Skeletal muscle satellite cell (primary cell): ENCODE measurements at regions not wholly inside any gene's neighbourhood (a gene's known extent, or its start where the extent isn't known, plus 50 kb on each side); places are given as distances from the start of the nearest gene placed in this dataset.

Source experiments
- H3K27me3 ChIP-seq: 2 replicates; pipeline ENCODE4 v1.7.0; 2013; ENCODE audit warnings: low read length; ENCODE audit not compliant: control insufficient read depth, insufficient read depth
- H3K36me3 ChIP-seq: 2 replicates; pipeline ENCODE4 v1.7.0; 2013; ENCODE audit warnings: mild to moderate bottlenecking, control low read depth, low read length; ENCODE audit not compliant: insufficient read depth
- H3K4me1 ChIP-seq: 2 replicates; pipeline ENCODE4 v1.7.0; 2013; ENCODE audit warnings: low read length; ENCODE audit not compliant: control insufficient read depth, insufficient read depth
- H3K4me2 ChIP-seq: 2 replicates; pipeline ENCODE4 v1.7.0; 2013; ENCODE audit warnings: mild to moderate bottlenecking, low read length
- H3K4me3 ChIP-seq: 2 replicates; pipeline ENCODE4 v1.7.0; 2013; ENCODE audit warnings: low read length
- H3K9ac ChIP-seq: 2 replicates; pipeline ENCODE4 v1.7.0; 2013; ENCODE audit warnings: mild to moderate bottlenecking, low read depth, low read length, moderate library complexity
- H3K9me3 ChIP-seq: replicated peaks from 2 replicates; pipeline ENCODE4 v1.7.0; 2013; ENCODE audit warnings: mild to moderate bottlenecking, control low read depth, low read length

DNA sequence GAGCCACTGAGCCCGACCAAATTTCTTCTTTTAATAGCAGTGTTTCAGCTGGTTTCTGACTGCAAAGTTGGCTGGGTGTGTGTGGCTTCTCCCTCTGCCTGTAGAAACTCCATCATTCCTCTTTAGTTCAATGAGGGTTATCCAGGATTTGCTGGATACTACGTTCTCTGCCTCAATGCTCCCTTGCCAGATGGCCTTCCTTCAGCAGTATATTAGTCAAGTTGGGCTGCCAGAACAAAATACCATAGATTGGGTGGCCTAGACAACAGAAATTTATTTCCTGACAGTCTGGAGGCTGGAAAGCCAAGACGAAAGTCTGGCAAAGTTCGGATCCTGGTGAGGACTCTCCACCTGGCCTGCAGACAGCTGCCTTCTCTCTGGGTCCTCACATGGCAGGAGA lies 103.7 kb downstream of the NOG start:
- no peaks in the 10 kb centered on the region for H3K9me3 ChIP-seq
- H3K4me1 ChIP-seq = peaks cover 16% of the 10 kb centered on the region
- H3K4me3 ChIP-seq = no peak overlapping the region
- H3K4me2 ChIP-seq = no peak overlapping the region
- H3K27me3 ChIP-seq = no peaks in the 10 kb centered on the region
- no peak overlapping the region for H3K9ac ChIP-seq
- H3K36me3 ChIP-seq = no peaks in the 10 kb centered on the region

DNA sequence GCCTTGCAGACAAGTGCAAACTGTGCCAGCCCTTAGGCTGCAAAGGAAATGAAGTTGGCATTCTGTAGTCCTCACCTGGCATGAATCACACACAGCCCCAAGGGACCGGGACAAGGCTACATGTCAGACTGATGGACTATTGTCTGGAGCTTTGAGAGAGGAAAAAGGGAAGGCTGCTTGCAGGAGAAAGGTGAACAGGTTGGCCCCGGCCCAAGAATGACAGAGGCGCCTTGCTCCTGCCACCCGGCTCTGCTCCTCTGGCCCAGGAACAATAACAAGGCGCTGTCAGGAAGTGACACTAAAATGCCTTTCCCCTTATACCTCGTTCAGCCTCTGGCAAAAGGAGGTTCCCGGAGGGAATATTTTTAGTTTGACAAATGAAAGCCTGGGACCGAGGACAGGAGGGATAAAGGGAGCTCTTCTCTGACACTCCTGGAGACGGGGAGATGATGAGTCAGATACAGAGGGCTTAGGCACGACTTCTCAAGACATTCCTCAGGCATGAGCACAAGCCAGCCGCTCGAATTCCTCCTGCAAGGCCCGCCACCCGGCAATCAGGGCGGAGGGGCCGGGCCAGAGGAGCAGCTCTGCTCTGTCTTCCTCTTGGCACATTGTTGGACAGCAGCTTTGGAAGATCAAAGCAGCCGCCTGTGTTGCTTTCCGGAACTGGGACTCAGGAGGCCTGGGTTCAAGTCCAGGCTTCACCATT lies 105.8 kb downstream of the NOG start:
- H3K9ac ChIP-seq = peak overlapping the region; percentile 38
- peaks cover 16% of the 10 kb centered on the region for H3K4me1 ChIP-seq
- H3K27me3 ChIP-seq = no peaks in the 10 kb centered on the region
- H3K4me2 ChIP-seq = peak overlapping the region; percentile 57
- no peaks in the 10 kb centered on the region for H3K9me3 ChIP-seq
- H3K4me3 ChIP-seq = peak overlapping the region; percentile 8
- no peaks in the 10 kb centered on the region for H3K36me3 ChIP-seq

DNA sequence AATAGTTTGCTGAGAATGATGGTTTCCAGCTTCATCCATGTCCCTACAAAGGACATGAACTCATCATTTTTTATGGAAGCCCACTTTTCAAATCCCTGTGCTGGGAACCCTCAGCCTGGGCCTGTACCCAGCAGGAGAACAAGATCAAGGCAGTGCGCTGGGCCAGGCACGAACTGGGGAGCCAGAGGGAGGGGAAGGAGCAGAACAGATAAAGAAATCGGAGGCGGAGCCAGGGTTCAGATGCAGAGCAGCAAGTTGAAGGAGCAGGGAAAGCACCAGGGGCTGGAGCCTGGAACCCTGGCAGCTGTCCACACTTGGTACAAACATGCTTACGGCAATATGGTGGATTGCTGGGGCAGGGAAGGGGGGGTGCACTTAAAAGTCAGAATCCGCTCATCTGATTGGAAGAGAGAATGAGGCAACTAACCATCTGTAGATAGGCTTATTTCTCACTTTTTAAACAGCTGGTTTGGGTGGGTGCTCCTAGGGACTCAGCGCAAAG lies 107.5 kb downstream of the NOG start:
- H3K4me1 ChIP-seq = peaks cover 16% of the 10 kb centered on the region
- H3K4me3 ChIP-seq = no peak overlapping the region
- H3K9ac ChIP-seq = no peak overlapping the region
- H3K4me2 ChIP-seq = no peak overlapping the region
- H3K36me3 ChIP-seq = no peaks in the 10 kb centered on the region
- H3K27me3 ChIP-seq = no peaks in the 10 kb centered on the region
- no peaks in the 10 kb centered on the region for H3K9me3 ChIP-seq

DNA sequence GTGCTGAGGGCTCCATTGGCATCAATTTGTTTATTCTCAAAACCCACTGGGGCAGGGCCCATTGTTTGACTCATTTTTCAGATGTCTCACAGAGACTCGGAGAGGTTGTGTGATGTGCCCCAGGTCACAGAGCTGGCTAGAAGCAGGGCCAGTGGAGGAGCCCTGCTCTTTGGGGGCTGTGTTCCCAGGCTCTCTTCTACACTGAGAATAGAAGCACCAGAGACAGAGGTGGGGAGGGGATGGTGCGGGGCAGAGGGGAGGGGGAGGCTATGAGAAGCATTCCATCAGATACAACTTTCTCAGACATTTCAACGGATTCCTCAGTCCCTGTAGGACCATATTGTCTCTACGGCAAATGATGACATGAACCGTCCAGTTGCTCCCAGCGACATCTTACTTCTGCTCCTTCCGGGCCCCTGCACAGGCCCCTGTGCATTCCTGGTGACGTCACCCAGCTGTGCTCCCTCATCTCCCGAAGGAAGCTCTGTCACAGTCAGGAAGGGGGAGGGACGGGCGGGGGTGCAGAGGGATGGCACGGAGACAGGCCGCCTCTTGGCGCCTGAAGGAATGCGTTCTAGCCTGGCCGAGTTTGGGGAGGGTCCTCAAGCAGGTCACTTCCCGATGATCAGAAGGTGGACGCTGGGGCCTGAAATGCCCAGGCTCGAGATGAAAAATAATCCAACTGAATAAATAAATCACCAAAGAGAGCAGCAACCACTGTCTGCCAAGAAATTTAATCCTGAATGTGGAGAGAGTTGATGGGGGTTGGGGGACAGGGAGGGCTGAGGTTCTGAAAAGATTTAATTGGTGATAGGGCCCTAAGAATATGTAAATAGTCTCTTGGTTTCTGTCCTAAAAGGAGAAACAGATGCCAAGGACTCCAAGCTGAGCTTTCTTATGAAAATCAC lies 114.1 kb downstream of the NOG start:
- H3K9ac ChIP-seq = peak overlapping the region; percentile 26
- H3K4me3 ChIP-seq = no peak overlapping the region
- H3K4me1 ChIP-seq = peaks cover 21% of the 10 kb centered on the region
- no peaks in the 10 kb centered on the region for H3K36me3 ChIP-seq
- H3K4me2 ChIP-seq = no peak overlapping the region
- no peaks in the 10 kb centered on the region for H3K9me3 ChIP-seq
- no peaks in the 10 kb centered on the region for H3K27me3 ChIP-seq

DNA sequence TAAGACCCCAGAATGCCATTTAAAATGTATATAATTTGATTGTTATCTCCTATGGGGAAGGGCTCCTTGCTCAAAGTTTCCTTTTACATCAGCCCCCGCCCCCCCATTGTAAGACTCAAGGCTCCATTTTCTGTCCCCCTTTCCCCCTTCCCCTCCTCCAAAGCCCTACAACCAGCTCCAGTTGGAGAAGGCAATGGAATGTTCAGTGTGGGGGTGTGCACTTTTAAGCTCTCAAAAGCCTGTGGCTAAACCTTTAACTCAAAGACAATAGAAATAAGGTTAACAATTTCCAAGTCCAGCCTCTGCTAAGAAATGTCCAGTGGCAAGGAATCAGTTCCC lies 114.7 kb downstream of the NOG start:
- H3K9me3 ChIP-seq = no peaks in the 10 kb centered on the region
- H3K4me1 ChIP-seq = peaks cover 21% of the 10 kb centered on the region
- H3K36me3 ChIP-seq = no peaks in the 10 kb centered on the region
- peak overlapping the region; percentile 26 for H3K9ac ChIP-seq
- H3K4me3 ChIP-seq = no peak overlapping the region
- H3K4me2 ChIP-seq = no peak overlapping the region
- H3K27me3 ChIP-seq = no peaks in the 10 kb centered on the region

DNA sequence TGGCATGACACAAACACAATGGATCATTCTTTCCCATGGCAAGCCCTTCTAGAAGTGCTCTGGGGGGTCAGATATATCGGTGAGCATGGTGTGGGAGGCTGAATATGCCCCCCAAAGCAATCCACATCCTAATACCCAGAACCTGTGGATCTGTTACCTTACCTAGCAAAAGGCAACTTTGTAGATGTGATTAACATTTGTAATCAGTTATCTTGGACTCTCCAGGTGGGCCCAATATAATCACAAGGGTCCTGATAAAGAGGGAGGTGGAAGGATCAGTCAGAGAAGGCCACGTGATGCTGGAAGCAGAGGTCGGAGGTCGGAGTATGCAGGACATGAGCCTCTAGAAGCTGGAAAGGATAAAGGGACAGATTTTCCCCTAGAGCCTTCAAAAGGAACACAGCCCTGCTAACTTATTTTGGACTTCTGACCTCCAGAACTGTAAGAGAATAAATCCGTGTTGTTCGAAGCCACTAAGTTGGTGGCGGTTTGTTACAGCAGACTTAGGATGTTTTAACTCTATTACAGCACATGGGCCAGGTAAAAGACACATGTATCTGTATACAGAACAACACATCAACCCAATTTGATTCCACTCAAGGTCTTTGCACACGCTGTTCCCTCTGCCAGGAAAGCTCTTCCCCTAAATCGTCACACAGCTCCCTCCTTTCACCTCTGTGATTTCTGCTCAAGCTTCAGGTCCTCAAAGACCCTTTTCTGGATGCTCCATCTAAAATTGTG lies 115.3 kb downstream of the NOG start:
- H3K4me1 ChIP-seq = peaks cover 21% of the 10 kb centered on the region
- H3K4me3 ChIP-seq = no peak overlapping the region
- no peaks in the 10 kb centered on the region for H3K9me3 ChIP-seq

DNA sequence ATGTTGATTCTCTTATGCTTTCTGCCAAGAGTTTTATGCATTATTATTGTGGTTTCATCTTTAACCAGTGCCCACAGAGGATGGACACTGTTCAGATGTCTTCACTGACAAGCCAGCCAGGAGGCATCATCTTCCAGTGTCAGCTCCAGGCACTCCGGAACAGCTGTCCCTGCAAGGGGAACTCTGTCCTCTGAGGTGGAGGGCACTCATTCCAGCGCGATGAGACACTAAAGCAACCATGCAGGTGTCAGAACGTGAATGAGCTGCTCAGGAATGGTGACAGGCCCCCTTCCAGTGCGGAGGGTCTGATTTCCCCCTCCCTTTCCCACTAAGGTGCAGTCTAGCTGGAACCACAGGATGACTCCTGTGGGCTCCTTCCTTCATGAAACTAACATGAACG lies 117.5 kb downstream of the NOG start:
- no peaks in the 10 kb centered on the region for H3K27me3 ChIP-seq
- no peaks in the 10 kb centered on the region for H3K9me3 ChIP-seq
- peaks cover 21% of the 10 kb centered on the region for H3K4me1 ChIP-seq
- no peak overlapping the region for H3K4me2 ChIP-seq
- H3K4me3 ChIP-seq = no peak overlapping the region
- H3K36me3 ChIP-seq = no peaks in the 10 kb centered on the region
- H3K9ac ChIP-seq = no peak overlapping the region

More for the DNA sequence above, 115.3 kb downstream of the NOG start:
- H3K4me2 ChIP-seq = no peak overlapping the region
- peak overlapping the region; percentile 26 for H3K9ac ChIP-seq
- no peaks in the 10 kb centered on the region for H3K27me3 ChIP-seq
- no peaks in the 10 kb centered on the region for H3K36me3 ChIP-seq

DNA sequence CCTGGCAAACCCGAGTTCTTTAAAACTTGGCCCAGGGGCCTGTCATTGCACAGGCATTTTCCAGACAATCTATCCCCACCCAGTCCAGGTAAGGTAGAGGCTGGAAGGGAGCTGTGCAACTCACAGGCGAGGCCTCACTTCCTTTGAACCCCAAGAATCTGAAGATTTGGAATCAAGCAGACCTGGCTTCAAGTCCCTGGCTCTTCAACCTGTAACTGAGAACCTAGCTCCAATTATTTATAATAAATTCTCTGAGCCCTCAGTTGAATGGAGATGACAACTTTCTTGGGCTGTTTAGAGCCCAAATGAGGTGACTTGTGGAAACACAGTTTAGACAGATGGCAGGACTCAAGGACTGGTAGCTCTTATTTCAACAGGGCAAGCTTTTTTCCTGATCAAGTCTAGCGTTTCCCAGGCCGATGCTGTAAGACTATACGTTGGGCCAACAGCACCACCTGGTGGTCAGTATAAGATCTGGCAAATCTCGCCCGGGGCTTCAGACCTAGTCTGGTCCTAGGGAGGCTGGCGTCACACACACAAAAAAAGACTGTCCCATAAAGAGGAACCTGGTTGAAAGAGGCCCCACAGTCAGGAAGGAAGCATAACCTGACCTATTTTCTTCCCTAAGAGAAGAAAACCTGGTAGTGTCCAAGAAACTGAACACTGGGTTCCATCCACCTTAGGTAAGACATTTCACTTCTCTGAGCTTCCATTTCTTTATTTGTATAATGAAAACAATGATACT lies 117.9 kb downstream of the C17orf67 start:
- H3K4me1 ChIP-seq = peaks cover 3% of the 10 kb centered on the region
- no peak overlapping the region for H3K4me3 ChIP-seq
- H3K36me3 ChIP-seq = no peaks in the 10 kb centered on the region
- H3K4me2 ChIP-seq = no peak overlapping the region
- H3K9me3 ChIP-seq = no peaks in the 10 kb centered on the region
- no peak overlapping the region for H3K9ac ChIP-seq
- no peaks in the 10 kb centered on the region for H3K27me3 ChIP-seq

DNA sequence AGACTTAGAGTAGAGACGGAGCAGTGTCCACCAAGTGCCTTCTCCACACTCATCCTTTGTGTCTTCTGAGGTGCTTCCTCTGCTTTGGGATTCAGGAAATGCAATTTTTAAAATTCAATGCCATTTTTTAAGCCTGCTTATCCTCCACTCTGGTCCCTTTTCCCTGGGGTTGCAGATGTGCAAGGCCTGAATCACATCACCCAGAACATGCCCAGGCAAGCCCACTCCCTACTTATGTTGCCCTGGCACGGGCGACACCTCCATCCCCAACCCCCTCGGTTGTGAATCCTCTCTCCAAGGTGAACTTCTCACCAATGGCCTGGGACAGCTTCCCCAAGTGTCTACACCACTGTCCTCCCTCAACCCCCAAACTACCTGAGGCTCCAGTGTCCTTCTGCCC lies 116.2 kb downstream of the C17orf67 start:
- no peaks in the 10 kb centered on the region for H3K4me1 ChIP-seq
- H3K4me3 ChIP-seq = no peak overlapping the region
- H3K9ac ChIP-seq = no peak overlapping the region
- H3K4me2 ChIP-seq = no peak overlapping the region
- no peaks in the 10 kb centered on the region for H3K27me3 ChIP-seq
- no peaks in the 10 kb centered on the region for H3K9me3 ChIP-seq
- H3K36me3 ChIP-seq = no peaks in the 10 kb centered on the region

DNA sequence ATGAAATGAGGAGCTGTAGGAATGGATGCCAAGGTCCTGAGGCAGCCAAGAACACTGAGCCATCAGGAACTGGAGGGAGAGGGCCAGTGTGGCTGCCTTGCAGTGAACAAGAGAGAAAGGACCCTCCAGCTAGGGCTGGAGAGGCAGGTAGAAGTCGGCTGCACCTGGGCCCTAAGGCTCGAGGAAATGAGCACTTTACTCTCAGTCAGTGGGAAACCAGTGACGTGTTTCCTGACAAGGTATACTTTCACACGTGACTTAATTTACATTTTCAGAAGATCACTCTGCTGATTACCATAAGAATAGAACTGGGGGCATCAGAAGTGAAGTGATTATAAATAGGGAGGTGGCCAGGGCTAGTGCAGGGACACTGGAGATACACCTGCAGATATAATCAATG lies 115.2 kb downstream of the C17orf67 start:
- Histone ChIP-seq H3K4me2 (no peak overlapping the region), H3K4me1 (no peaks in the 10 kb centered on the region), H3K9ac (no peak overlapping the region), H3K27me3 (no peaks in the 10 kb centered on the region), H3K9me3 (no peaks in the 10 kb centered on the region), H3K4me3 (no peak overlapping the region), H3K36me3 (no peaks in the 10 kb centered on the region)

DNA sequence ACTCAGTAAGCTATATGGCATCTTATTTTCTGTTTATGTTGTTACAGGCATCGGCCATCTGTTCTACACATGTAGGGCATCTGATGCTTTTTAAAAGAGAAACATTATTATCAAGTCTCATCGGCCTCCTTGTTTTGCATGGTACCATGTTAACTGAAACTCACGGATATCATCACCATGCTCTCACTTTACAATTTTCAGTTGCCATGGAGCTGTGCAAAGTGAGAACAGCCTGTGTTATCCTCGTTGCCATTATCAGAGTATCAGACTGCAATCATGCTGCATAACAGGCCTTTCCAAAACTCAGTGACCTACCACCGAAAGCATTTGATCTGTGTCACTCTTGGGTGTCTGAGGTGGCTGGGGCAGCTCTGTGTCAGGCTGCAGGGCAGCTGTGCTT lies 110.3 kb downstream of the C17orf67 start:
- Histone ChIP-seq H3K9ac (no peak overlapping the region), H3K36me3 (no peaks in the 10 kb centered on the region), H3K4me2 (no peak overlapping the region), H3K9me3 (no peaks in the 10 kb centered on the region), H3K27me3 (peaks cover 11% of the 10 kb centered on the region), H3K4me3 (no peak overlapping the region), H3K4me1 (no peaks in the 10 kb centered on the region)
